ENCODE measurements at regions not wholly inside any gene's neighbourhood (a gene's known extent, or its start where the extent isn't known, plus 50 kb on each side); places are given as distances from the start of the nearest gene placed in this dataset.
"Not testable (repeated sequence)": the region's sequence is repeated elsewhere in the genome, so short reads cannot be mapped to it uniquely, and the experiment has no call there.

GRCh38 chr19:22502766-22503165 lies 80.6 kb upstream of the ZNF98 start:
- Mint-ChIP-seq H3K4me3 (no peak overlapping the region), H3K4me1 (ENCODE audit: low read depth in 2 of 2) (no peaks in the 10 kb centered on the region), H3K27ac (no peak overlapping the region), H3K36me3 (peaks cover 17% of the 10 kb centered on the region), H3K27me3 (no peaks in the 10 kb centered on the region), H3K9me3 (peaks cover 23% of the 10 kb centered on the region)
- DNase-seq (ENCODE audit: low spot score) (no peak), ATAC-seq (no peak)

GRCh38 chr19:22498831-22499430 lies 76.8 kb upstream of the ZNF98 start:
- not testable (repeated sequence) for H3K4me1 Mint-ChIP-seq (ENCODE audit: low read depth in 2 of 2); ATAC-seq; H3K27me3 Mint-ChIP-seq; DNase-seq (ENCODE audit: low spot score); H3K27ac Mint-ChIP-seq; H3K4me3 Mint-ChIP-seq
- Mint-ChIP-seq H3K36me3 (peaks cover 18% of the 10 kb centered on the region), H3K9me3 (peaks cover 23% of the 10 kb centered on the region)

GRCh38 chr19:22491746-22492145 lies 69.6 kb upstream of the ZNF98 start:
- H3K27ac Mint-ChIP-seq: no peak overlapping the region
- H3K4me1 Mint-ChIP-seq (ENCODE audit: low read depth in 2 of 2): no peaks in the 10 kb centered on the region

GRCh38 chr19:22483514-22483913 lies 61.4 kb upstream of the ZNF98 start:
- H3K4me1 Mint-ChIP-seq (ENCODE audit: low read depth in 2 of 2); H3K27ac Mint-ChIP-seq; H3K27me3 Mint-ChIP-seq; ATAC-seq; H3K4me3 Mint-ChIP-seq; DNase-seq (ENCODE audit: low spot score): not testable (repeated sequence)
- Mint-ChIP-seq H3K9me3 (peaks cover 19% of the 10 kb centered on the region), H3K36me3 (peaks cover 15% of the 10 kb centered on the region)

More at GRCh38 chr19:22491746-22492145, 69.6 kb upstream of the ZNF98 start:
- ATAC-seq (no peak), DNase-seq (ENCODE audit: low spot score) (no peak)
- no peak overlapping the region for H3K4me3 Mint-ChIP-seq
- H3K9me3 Mint-ChIP-seq: peaks cover 21% of the 10 kb centered on the region
- H3K27me3 Mint-ChIP-seq: no peaks in the 10 kb centered on the region
- H3K36me3 Mint-ChIP-seq: peaks cover 25% of the 10 kb centered on the region

GRCh38 chr19:22472180-22472637 lies 50.1 kb upstream of the ZNF98 start:
- no peak for DNase-seq (ENCODE audit: low spot score)
- ATAC-seq: no peak
- Mint-ChIP-seq H3K4me3 (no peak overlapping the region), H3K9me3 (peaks cover 26% of the 10 kb centered on the region), H3K36me3 (peaks cover 35% of the 10 kb centered on the region), H3K27ac (no peak overlapping the region), H3K4me1 (ENCODE audit: low read depth in 2 of 2) (no peaks in the 10 kb centered on the region), H3K27me3 (no peaks in the 10 kb centered on the region)
